GM23248 (cell line): ENCODE measurements at regions not wholly inside any gene's neighbourhood (a gene's known extent, or its start where the extent isn't known, plus 50 kb on each side); places are given as distances from the start of the nearest gene placed in this dataset.

Experiments
- DNase-seq: peaks from one replicate; pipeline ENCODE4 v3.0.0-alpha.2; 2015
- H2AFZ ChIP-seq: fragments of 200-600 bp; sonication (generic); 2 replicates; pipeline ENCODE4 v1.6.1; 2016; ENCODE audit warnings: antibody characterized with exemption
- H3F3A ChIP-seq: fragments of 200-600 bp; sonication (generic); 2 replicates; pipeline ENCODE4 v1.6.1; 2016; ENCODE audit warnings: mild to moderate bottlenecking, antibody characterized with exemption, mixed run types; ENCODE audit not compliant: insufficient read depth
- H3K27ac ChIP-seq: fragments of 200-600 bp; sonication (generic); 2 replicates; pipeline ENCODE4 v1.5.1; 2016; ENCODE audit warnings: mild to moderate bottlenecking
- H3K27me3 ChIP-seq: fragments of 200-600 bp; sonication (generic); replicated peaks from 2 replicates; pipeline ENCODE4 v1.6.1; 2016; ENCODE audit warnings: mild to moderate bottlenecking; ENCODE audit not compliant: insufficient read depth
- H3K36me3 ChIP-seq: fragments of 200-600 bp; sonication (generic); 2 replicates; pipeline ENCODE4 v1.6.1; 2016; ENCODE audit warnings: low read depth, mild to moderate bottlenecking
- H3K4me1 ChIP-seq: fragments of 200-600 bp; sonication (generic); 2 replicates; pipeline ENCODE4 v1.6.1; 2016; ENCODE audit warnings: mild to moderate bottlenecking; ENCODE audit not compliant: insufficient read depth
- H3K4me2 ChIP-seq: fragments of 200-600 bp; sonication (generic); one replicate; pipeline ENCODE4 v1.6.1; 2016; ENCODE audit warnings: mild to moderate bottlenecking; ENCODE audit not compliant: unreplicated experiment
- H3K4me3 ChIP-seq: fragments of 200-600 bp; sonication (generic); 2 replicates; pipeline ENCODE4 v1.5.1; 2016; ENCODE audit warnings: mild to moderate bottlenecking
- H3K79me2 ChIP-seq: fragments of 200-600 bp; sonication (generic); 2 replicates; pipeline ENCODE4 v1.6.1; 2016; ENCODE audit warnings: mild to moderate bottlenecking; ENCODE audit not compliant: insufficient read depth
- H3K9ac ChIP-seq: fragments of 200-600 bp; sonication (generic); 2 replicates; pipeline ENCODE4 v1.6.1; 2016; ENCODE audit warnings: mild to moderate bottlenecking
- H3K9me2 ChIP-seq: fragments of 200-600 bp; sonication (generic); 2 replicates; pipeline ENCODE4 v1.6.1; 2016; ENCODE audit warnings: mixed run types, mild to moderate bottlenecking, moderate library complexity; ENCODE audit not compliant: insufficient read depth
- H3K9me3 ChIP-seq: fragments of 200-600 bp; sonication (generic); one replicate; pipeline ENCODE4 v1.6.1; 2017; ENCODE audit warnings: low read depth
- H4K20me1 ChIP-seq: fragments of 200-600 bp; sonication (generic); 2 replicates; pipeline ENCODE4 v1.6.0; 2016; ENCODE audit not compliant: insufficient read depth
- EZH2 ChIP-seq: fragments of 200-600 bp; sonication (generic); IDR thresholded peaks from 2 replicates; pipeline ENCODE4 v1.6.1; 2018; ENCODE audit warnings: antibody characterized with exemption, mild to moderate bottlenecking; ENCODE audit not compliant: insufficient read depth, poor library complexity, severe bottlenecking
- EZH2phosphoT487 ChIP-seq: fragments of 200-600 bp; sonication (generic); IDR thresholded peaks from 2 replicates; pipeline ENCODE4 v1.6.1; 2018; ENCODE audit warnings: antibody characterized with exemption, moderate library complexity, mild to moderate bottlenecking, low read depth; ENCODE audit not compliant: insufficient read depth
- WGBS, 2 experiments: methylation state at CpG; one replicate each; pipeline ENCODE4 v1.1.6; 2015 to 2017; ENCODE audit warnings: low lambda C conversion rate in 2 of 2, low coverage in 1 of 2; ENCODE audit errors: missing lambda C conversion rate in 2 of 2; 5-methylcytosine and 5-hydroxymethylcytosine counted together
- in situ Hi-C: fragments of 300-500 bp; cut with MboI; formaldehyde crosslinking; loops from 2 replicates; pipeline ENCODE4 v1.15.0; 2020

- DNase-seq = no peak
- H3K4me2 ChIP-seq = no peak overlapping the region
Measured at GRCh38 chr3:103977417-103977816, 1389.3 kb upstream of the ALCAM start.

DNA sequence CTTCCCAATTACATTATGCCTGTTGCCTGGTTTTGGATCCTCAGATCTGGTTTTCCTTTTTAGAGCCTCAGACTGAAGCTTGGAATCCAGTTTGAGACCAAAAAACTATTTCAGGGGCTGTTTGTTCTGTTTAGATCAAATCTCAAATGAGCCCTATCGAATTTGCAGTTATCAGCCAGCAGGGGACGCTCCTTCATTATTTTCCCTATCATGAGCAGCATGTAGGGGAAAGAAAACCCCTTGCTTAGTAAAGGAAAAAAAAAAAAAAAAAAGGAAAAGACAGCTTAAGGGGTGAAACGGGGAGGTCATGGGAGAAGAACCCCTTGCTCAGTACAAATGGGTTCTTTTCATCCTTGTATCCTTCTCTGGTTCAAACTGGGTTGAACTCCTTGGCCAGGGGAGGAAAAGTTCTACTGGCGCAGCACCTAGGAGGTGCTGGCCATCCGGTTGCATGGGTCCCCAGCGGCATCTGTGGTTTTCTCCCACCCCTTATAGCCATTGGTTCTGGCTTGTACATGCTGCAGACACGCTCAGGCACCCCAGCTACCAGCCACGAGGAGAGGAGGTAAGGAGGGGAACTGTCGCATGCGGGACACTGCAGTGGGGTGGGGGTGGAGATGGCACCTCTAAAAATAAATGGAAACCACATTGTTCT, 1375.1 kb upstream of the ALCAM start:
- Histone ChIP-seq H3K9me3 (no peaks in the 10 kb centered on the region), H3K4me1 (no peaks in the 10 kb centered on the region), H3K36me3 (no peaks in the 10 kb centered on the region), H3K27me3 (no peaks in the 10 kb centered on the region), H3F3A (no peaks in the 10 kb centered on the region), H3K4me2 (no peak overlapping the region), H3K79me2 (no peaks in the 10 kb centered on the region), H3K27ac (no peak overlapping the region), H3K9ac (no peak overlapping the region), H3K9me2 (no peaks in the 10 kb centered on the region), H3K4me3 (no peak overlapping the region), H2AFZ (no peak overlapping the region), H4K20me1 (no peaks in the 10 kb centered on the region)
- TF ChIP-seq EZH2 (no peak), EZH2phosphoT487 (no peak)
- WGBS, 2 experiments = 22 to 27% methylated on average over 10 of the region's 10 CpGs
- in situ Hi-C loops = no loop called here
- DNase-seq = peak; percentile 15

More at GRCh38 chr3:103977417-103977816, 1389.3 kb upstream of the ALCAM start:
- H3K9me2 ChIP-seq = no peaks in the 10 kb centered on the region
- no peak for TF ChIP-seq EZH2
- TF ChIP-seq EZH2phosphoT487 = no peak
- no peak overlapping the region for H3K4me3 ChIP-seq
- in situ Hi-C loops = no loop called here
- WGBS, 2 experiments = 6 to 9% methylated on average over 2 of the region's 2 CpGs
- no peaks in the 10 kb centered on the region for H3K36me3 ChIP-seq
- no peak overlapping the region for H3K9ac ChIP-seq
- no peaks in the 10 kb centered on the region for H4K20me1 ChIP-seq
- no peak overlapping the region for H3K27ac ChIP-seq
- H2AFZ ChIP-seq = no peak overlapping the region
- no peaks in the 10 kb centered on the region for H3F3A ChIP-seq
- no peaks in the 10 kb centered on the region for H3K4me1 ChIP-seq
- no peaks in the 10 kb centered on the region for H3K79me2 ChIP-seq
- peaks cover 3% of the 10 kb centered on the region for H3K9me3 ChIP-seq
- no peaks in the 10 kb centered on the region for H3K27me3 ChIP-seq

- H3K36me3 ChIP-seq = no peaks in the 10 kb centered on the region
- no peak overlapping the region for H3K4me2 ChIP-seq
- in situ Hi-C loops = no loop called here
- H3K79me2 ChIP-seq = no peaks in the 10 kb centered on the region
- no peak overlapping the region for H3K27ac ChIP-seq
- no peaks in the 10 kb centered on the region for H3F3A ChIP-seq
- no peaks in the 10 kb centered on the region for H3K9me2 ChIP-seq
- TF ChIP-seq EZH2 (no peak), EZH2phosphoT487 (no peak)
- H3K4me3 ChIP-seq = no peak overlapping the region
- 22 to 29% methylated on average over 5 of the region's 5 CpGs for WGBS, 2 experiments
- no peak overlapping the region for H3K9ac ChIP-seq
- H4K20me1 ChIP-seq = no peaks in the 10 kb centered on the region
- no peaks in the 10 kb centered on the region for H3K9me3 ChIP-seq
- no peak overlapping the region for H2AFZ ChIP-seq
- DNase-seq = no peak
- no peaks in the 10 kb centered on the region for H3K27me3 ChIP-seq
- H3K4me1 ChIP-seq = no peaks in the 10 kb centered on the region
Measured at GRCh38 chr3:103992469-103992868, 1374.2 kb upstream of the ALCAM start.

DNA sequence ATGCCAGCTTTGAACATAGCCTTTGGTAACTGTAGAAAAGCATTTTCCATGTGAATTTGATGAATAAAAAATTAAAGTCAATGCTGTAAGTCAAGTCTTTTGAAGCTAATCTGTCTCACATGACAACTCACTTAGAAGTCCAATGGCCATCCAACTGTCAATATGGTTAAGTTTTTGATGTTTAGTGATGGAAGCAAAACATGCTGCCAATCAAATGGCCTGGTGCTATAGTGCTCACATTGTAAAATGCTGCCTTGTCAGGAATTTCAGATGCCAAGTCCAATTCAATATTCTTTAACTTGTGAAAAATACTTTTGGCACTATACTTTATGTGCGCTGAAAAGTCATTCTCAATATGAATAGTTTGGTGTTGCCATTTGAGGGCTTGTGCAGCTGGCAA, 1361.8 kb upstream of the ALCAM start:
- Histone ChIP-seq H3K4me3 (no peak overlapping the region), H2AFZ (no peak overlapping the region), H3K4me2 (no peak overlapping the region), H3K9me2 (no peaks in the 10 kb centered on the region), H4K20me1 (no peaks in the 10 kb centered on the region), H3K27me3 (no peaks in the 10 kb centered on the region), H3F3A (no peaks in the 10 kb centered on the region), H3K36me3 (no peaks in the 10 kb centered on the region), H3K9ac (no peak overlapping the region), H3K9me3 (no peaks in the 10 kb centered on the region), H3K79me2 (no peaks in the 10 kb centered on the region), H3K4me1 (no peaks in the 10 kb centered on the region), H3K27ac (no peak overlapping the region)
- TF ChIP-seq EZH2 (no peak), EZH2phosphoT487 (no peak)
- DNase-seq = no peak
- in situ Hi-C loops = no loop called here
- WGBS, 2 experiments = 47 to 75% methylated on average over 1 of the region's 1 CpG
